Activated T-cell treated with anti-CD3 and anti-CD28 coated beads, Interleukin-2, amount 50 U/mL, for 24 hours (primary cell): ENCODE measurements at regions not wholly inside any gene's neighbourhood (a gene's known extent, or its start where the extent isn't known, plus 50 kb on each side); places are given as distances from the start of the nearest gene placed in this dataset.

Experiments
- DNase-seq: peaks from one replicate; pipeline ENCODE4 v3.0.0-alpha.2; 2020
- H3K27ac Mint-ChIP-seq: 2 replicates; pipeline ENCODE4 v1.8.0; 2020; ENCODE audit warnings: mild to moderate bottlenecking, mixed read lengths
- H3K27me3 Mint-ChIP-seq: 2 replicates; pipeline ENCODE4 v1.8.0; 2020; ENCODE audit warnings: mixed read lengths
- H3K36me3 Mint-ChIP-seq: 2 replicates; pipeline ENCODE4 v1.8.0; 2020; ENCODE audit warnings: low read depth, mixed read lengths
- H3K4me1 Mint-ChIP-seq: 2 replicates; pipeline ENCODE4 v1.8.0; 2020; ENCODE audit warnings: low read depth, mixed read lengths
- H3K4me3 Mint-ChIP-seq: 2 replicates; pipeline ENCODE4 v1.8.0; 2020; ENCODE audit warnings: mild to moderate bottlenecking, moderate library complexity, mixed read lengths
- H3K9me3 Mint-ChIP-seq: 2 replicates; pipeline ENCODE4 v1.8.0; 2020; ENCODE audit warnings: mixed read lengths

DNA sequence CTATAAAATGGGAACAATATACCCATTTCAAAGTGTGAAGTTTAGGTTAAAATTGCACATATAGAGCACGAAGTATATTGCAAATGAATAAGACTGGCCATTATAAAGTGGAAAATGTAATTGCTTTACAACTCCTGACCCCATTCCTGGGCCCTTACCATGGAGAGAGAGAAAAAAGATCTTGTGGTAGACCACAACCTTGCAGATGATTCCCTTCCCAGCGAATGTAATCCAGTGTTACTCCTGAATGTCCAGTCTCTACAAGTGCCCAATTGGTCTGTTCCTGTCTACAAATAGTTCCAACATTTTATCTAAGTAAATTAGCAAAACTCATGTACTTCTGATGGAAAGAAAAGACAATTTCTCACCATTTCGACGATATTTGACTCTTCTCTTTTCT lies 184.1 kb upstream of the LNX1 start:
- H3K36me3 Mint-ChIP-seq = no peaks in the 10 kb centered on the region
- H3K9me3 Mint-ChIP-seq = no peaks in the 10 kb centered on the region
- DNase-seq = no peak
- H3K4me3 Mint-ChIP-seq = no peak overlapping the region
- peaks cover 4% of the 10 kb centered on the region for H3K27me3 Mint-ChIP-seq
- no peaks in the 10 kb centered on the region for H3K4me1 Mint-ChIP-seq
- H3K27ac Mint-ChIP-seq = no peak overlapping the region

- H3K27me3 Mint-ChIP-seq = peaks cover 4% of the 10 kb centered on the region
- H3K4me1 Mint-ChIP-seq = no peaks in the 10 kb centered on the region
- H3K36me3 Mint-ChIP-seq = no peaks in the 10 kb centered on the region
- DNase-seq = no peak
- H3K4me3 Mint-ChIP-seq = no peak overlapping the region
- H3K9me3 Mint-ChIP-seq = no peaks in the 10 kb centered on the region
- H3K27ac Mint-ChIP-seq = no peak overlapping the region
Measured at GRCh38 chr4:53771326-53771725, 180.0 kb upstream of the LNX1 start.

GRCh38 chr4:53767482-53767881 lies 176.2 kb upstream of the LNX1 start:
- H3K27me3 Mint-ChIP-seq = no peaks in the 10 kb centered on the region
- H3K4me1 Mint-ChIP-seq = no peaks in the 10 kb centered on the region
- DNase-seq = no peak
- H3K36me3 Mint-ChIP-seq = no peaks in the 10 kb centered on the region
- no peaks in the 10 kb centered on the region for H3K9me3 Mint-ChIP-seq
- no peak overlapping the region for H3K27ac Mint-ChIP-seq
- no peak overlapping the region for H3K4me3 Mint-ChIP-seq

- Mint-ChIP-seq H3K9me3 (peaks cover 10% of the 10 kb centered on the region), H3K27me3 (no peaks in the 10 kb centered on the region), H3K36me3 (no peaks in the 10 kb centered on the region), H3K4me1 (no peaks in the 10 kb centered on the region), H3K4me3 (no peak overlapping the region), H3K27ac (no peak overlapping the region)
- no peak for DNase-seq
Measured at GRCh38 chr4:53764761-53765490, 173.6 kb upstream of the LNX1 start.

GRCh38 chr4:53763813-53764597 lies 172.7 kb upstream of the LNX1 start:
- H3K4me1 Mint-ChIP-seq = no peaks in the 10 kb centered on the region
- DNase-seq = no peak
- no peak overlapping the region for H3K4me3 Mint-ChIP-seq
- no peak overlapping the region for H3K27ac Mint-ChIP-seq
- no peaks in the 10 kb centered on the region for H3K36me3 Mint-ChIP-seq
- H3K9me3 Mint-ChIP-seq = peaks cover 10% of the 10 kb centered on the region
- H3K27me3 Mint-ChIP-seq = no peaks in the 10 kb centered on the region

DNA sequence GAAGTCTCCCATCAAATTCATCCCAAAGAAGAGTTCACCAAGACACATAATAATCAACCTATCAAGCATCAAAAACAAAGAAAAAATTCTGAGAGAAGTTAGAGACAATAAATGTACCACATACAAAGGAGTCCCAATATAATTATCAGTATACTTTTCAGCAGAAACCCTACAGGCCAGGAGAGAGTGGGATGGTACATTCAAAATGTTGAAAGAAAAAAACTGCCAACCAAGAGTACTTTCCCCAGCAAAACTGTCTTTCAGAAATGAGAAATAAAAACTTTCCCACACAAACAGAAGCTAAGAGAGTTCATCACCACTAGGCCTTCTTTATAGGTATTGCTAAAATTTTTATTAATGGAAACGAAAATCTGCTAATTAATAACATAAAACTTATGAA lies 164.4 kb upstream of the LNX1 start:
- Mint-ChIP-seq H3K4me1 (no peaks in the 10 kb centered on the region), H3K9me3 (peaks cover 7% of the 10 kb centered on the region), H3K27ac (no peak overlapping the region), H3K27me3 (peaks cover 12% of the 10 kb centered on the region), H3K4me3 (no peak overlapping the region), H3K36me3 (no peaks in the 10 kb centered on the region)
- DNase-seq = no peak

GRCh38 chr4:53752124-53752523 lies 160.8 kb upstream of the LNX1 start:
- no peak for DNase-seq
- no peaks in the 10 kb centered on the region for H3K4me1 Mint-ChIP-seq
- no peak overlapping the region for H3K27ac Mint-ChIP-seq
- H3K4me3 Mint-ChIP-seq = no peak overlapping the region
- H3K27me3 Mint-ChIP-seq = peaks cover 21% of the 10 kb centered on the region
- peaks cover 6% of the 10 kb centered on the region for H3K9me3 Mint-ChIP-seq
- no peaks in the 10 kb centered on the region for H3K36me3 Mint-ChIP-seq

DNA sequence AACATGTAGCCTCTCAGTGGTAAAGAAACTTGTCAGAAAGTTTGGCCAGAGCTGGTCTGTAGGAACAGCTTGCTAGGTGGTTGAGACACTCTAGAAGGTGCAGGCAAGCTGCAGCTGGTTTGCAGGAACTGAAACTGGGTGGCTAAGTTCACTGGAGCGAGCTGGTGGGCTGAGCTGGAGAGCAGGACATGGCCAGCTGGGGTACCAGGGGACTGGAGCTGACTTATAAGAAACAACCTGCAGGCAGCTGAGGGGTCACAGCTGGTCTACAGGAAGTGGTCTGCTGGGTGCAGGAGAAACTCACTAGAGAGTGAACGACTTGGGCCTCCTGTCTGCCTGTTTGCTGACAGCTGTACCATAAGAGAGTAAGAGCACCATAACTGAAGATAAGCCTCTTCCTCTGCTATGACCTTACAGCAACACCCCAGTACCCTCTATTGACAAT lies 157.1 kb upstream of the LNX1 start:
- H3K9me3 Mint-ChIP-seq = no peaks in the 10 kb centered on the region
- H3K36me3 Mint-ChIP-seq = no peaks in the 10 kb centered on the region
- H3K27ac Mint-ChIP-seq = no peak overlapping the region
- no peaks in the 10 kb centered on the region for H3K4me1 Mint-ChIP-seq
- DNase-seq = no peak
- H3K4me3 Mint-ChIP-seq = no peak overlapping the region
- H3K27me3 Mint-ChIP-seq = peaks cover 26% of the 10 kb centered on the region

DNA sequence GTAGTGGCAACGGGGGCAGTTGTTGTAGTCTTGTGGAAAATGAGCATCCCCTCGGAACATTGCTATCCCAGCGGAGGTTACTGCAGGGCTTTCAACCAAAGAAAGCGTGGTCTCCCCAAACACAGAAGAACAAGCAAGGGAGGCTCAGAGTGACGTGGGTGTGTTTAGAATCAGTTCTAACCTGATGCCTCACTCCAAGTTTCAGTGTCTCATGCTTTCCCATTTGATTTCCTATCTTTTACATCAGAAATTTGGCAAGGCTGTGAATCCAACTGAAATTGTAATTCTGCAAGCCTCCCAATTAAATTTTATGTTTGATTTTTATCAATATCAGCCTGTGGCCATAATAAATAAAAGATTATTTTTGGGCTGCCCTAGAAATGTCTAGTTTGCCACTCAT lies 156.1 kb upstream of the LNX1 start:
- no peak for DNase-seq

DNA sequence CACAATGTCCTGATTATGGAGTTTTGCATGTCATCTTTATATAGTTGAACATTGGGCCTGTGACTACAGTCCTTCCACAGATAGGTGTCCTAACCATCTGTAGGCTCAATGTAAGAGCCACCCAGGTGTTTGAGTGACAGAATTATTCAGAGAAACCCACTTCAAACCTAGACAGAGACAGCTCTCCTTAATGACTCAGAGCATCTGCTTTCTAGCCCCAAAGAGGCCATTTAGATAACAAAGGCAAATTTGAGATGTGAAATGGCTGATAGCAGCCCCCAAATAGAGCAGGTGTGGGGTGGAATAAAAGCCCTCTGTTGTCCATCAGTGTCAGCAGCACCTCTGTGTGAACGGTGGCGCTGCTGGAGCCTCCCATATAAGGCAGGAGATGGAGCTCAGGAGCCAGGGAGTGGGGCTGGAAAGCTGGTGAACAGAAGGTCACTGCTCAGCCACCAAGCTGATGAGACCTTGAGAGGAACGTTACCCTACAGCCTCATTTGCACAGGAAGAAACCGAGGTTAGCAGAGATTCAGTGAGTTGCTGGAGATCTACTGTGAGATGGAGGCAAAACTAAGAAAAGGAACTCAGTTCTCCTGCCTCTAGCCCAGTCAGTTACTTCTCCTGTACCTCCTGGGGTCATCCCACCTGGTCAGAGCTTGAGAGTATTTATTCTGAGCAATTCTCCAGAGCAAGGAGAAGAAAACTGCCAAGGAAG lies 153.3 kb upstream of the LNX1 start:
- no peaks in the 10 kb centered on the region for H3K36me3 Mint-ChIP-seq
- H3K4me1 Mint-ChIP-seq = no peaks in the 10 kb centered on the region

More for the DNA sequence above, 156.1 kb upstream of the LNX1 start:
- Mint-ChIP-seq H3K4me1 (no peaks in the 10 kb centered on the region), H3K36me3 (no peaks in the 10 kb centered on the region), H3K27me3 (peaks cover 22% of the 10 kb centered on the region), H3K4me3 (no peak overlapping the region), H3K27ac (no peak overlapping the region), H3K9me3 (no peaks in the 10 kb centered on the region)

DNA sequence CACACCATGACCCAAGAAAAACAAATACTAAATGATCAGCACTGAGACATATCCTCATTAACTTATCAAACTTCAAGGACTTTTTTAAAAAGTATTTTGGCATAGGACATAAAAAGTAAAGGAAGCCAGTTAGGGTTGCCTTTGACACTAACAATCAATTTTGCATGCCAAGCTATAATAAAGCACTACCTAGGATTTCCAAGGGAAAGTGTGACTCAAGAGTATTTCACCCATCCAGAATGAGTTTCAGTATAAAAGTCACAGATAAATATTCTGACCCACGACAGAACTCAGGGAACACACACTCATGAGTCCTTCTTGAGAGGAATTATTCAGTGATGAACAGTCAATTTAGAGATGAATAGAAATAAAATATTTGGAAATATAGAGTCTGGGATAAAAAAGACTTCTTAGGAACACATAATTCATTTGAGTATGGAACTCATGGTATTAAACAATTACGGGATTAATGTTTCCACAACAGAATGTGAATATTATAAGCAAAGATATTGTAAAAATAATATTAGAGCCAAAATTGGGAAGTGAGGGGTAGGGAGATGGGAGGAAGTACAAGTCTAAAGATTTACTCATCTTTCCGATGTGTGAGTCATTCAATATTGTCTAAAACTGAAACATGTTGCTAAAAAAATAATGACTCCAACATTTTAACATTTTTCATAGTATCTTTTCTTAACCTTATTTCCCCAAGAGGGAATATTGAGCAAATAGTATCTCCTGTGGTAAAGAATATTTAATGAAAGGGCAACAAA lies 143.5 kb upstream of the LNX1 start:
- no peak for DNase-seq
- H3K36me3 Mint-ChIP-seq = no peaks in the 10 kb centered on the region
- no peak overlapping the region for H3K4me3 Mint-ChIP-seq
- H3K4me1 Mint-ChIP-seq = no peaks in the 10 kb centered on the region
- no peaks in the 10 kb centered on the region for H3K27me3 Mint-ChIP-seq
- no peak overlapping the region for H3K27ac Mint-ChIP-seq
- H3K9me3 Mint-ChIP-seq = no peaks in the 10 kb centered on the region

More for the DNA sequence above, 153.3 kb upstream of the LNX1 start:
- Mint-ChIP-seq H3K9me3 (no peaks in the 10 kb centered on the region), H3K27me3 (peaks cover 10% of the 10 kb centered on the region), H3K4me3 (no peak overlapping the region), H3K27ac (no peak overlapping the region)
- DNase-seq = no peak

DNA sequence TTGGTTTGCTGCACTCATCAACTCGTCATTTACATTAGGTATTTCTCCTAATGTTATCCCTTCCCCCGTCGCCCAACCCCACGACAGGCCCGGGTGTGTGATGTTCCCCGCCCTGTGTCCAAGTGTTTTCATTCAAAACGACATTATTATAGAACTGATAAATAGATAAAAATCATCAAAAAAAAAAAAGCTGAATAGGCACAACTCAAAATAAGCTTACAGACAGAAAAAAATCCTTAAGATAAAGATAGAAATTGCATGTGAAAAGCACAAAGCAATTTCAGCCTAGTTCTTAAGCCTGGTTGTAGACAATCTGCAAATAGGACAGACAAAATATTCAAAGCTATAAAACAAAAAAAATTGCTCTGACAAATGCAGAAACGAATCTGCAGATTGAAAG lies 142.9 kb upstream of the LNX1 start:
- H3K4me3 Mint-ChIP-seq = no peak overlapping the region
- DNase-seq = no peak
- H3K27me3 Mint-ChIP-seq = no peaks in the 10 kb centered on the region
- no peaks in the 10 kb centered on the region for H3K36me3 Mint-ChIP-seq
- no peaks in the 10 kb centered on the region for H3K9me3 Mint-ChIP-seq
- no peaks in the 10 kb centered on the region for H3K4me1 Mint-ChIP-seq
- no peak overlapping the region for H3K27ac Mint-ChIP-seq

DNA sequence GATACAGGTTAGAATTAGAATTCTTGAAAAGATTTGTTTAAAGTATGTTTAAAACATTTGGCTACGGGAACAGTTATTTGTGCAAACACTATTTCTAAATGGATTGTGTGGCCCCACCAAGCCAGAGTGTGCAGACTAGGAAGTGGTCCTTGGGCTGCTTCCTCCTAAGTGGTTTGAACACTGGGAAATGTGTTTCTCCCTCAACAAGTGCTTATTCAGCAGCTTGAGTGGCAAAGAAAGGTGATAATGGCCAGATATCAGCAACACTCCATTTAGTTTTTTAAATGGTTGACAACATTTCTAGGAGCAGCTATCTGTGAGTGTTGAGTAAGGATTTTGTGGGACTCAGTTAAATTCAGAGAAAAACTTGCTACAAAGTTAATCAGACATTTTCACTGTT lies 141.4 kb upstream of the LNX1 start:
- Mint-ChIP-seq H3K36me3 (no peaks in the 10 kb centered on the region), H3K4me1 (no peaks in the 10 kb centered on the region), H3K27ac (no peak overlapping the region), H3K27me3 (no peaks in the 10 kb centered on the region), H3K9me3 (no peaks in the 10 kb centered on the region), H3K4me3 (no peak overlapping the region)
- DNase-seq = no peak

DNA sequence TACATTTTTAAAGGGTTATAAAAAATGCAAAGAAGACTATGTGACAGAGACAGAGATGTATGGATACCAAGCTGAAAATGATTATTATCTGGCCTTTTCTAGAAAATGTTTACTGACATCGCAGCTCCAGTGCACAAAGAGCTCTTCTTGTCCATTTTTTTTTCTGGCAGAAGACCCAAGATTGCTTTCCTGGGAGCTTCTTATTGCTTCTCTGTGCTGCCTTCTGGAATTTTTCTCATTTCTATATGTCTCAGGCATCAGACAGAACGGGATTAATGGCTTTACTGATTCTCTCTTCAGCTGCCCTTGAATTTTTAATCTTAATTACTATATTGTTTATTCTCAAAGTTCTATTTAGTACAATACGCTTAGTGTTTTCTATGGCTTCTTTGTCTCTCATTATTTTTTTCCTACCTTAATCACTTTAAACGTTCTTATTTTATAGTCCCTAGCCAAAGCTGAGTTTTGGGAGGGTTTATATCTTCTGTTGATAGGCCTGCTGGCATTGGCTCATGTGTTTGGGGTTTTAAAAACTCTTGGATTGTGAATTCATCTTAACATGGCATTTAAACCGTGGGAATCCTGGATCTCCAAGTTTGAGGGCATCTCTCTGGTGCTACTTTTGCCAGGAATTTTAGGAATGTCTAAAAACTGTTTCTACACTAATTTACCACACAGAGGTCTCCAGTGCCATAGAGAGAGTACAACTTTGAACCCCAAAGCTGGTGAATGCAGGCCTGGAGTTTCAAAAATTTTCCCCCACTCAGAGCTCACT lies 138.9 kb upstream of the LNX1 start:
- H3K27me3 Mint-ChIP-seq = no peaks in the 10 kb centered on the region
- no peaks in the 10 kb centered on the region for H3K4me1 Mint-ChIP-seq
- DNase-seq = no peak
- no peaks in the 10 kb centered on the region for H3K9me3 Mint-ChIP-seq
- H3K4me3 Mint-ChIP-seq = no peak overlapping the region
- no peaks in the 10 kb centered on the region for H3K36me3 Mint-ChIP-seq
- no peak overlapping the region for H3K27ac Mint-ChIP-seq
